ENCODE measurements at regions not wholly inside any gene's neighbourhood (a gene's known extent, or its start where the extent isn't known, plus 50 kb on each side); places are given as distances from the start of the nearest gene placed in this dataset.

GRCh38 chr4:146058531-146058930, 117.0 kb upstream of the LSM6 start:
- TF ChIP-seq, protein P1, sequence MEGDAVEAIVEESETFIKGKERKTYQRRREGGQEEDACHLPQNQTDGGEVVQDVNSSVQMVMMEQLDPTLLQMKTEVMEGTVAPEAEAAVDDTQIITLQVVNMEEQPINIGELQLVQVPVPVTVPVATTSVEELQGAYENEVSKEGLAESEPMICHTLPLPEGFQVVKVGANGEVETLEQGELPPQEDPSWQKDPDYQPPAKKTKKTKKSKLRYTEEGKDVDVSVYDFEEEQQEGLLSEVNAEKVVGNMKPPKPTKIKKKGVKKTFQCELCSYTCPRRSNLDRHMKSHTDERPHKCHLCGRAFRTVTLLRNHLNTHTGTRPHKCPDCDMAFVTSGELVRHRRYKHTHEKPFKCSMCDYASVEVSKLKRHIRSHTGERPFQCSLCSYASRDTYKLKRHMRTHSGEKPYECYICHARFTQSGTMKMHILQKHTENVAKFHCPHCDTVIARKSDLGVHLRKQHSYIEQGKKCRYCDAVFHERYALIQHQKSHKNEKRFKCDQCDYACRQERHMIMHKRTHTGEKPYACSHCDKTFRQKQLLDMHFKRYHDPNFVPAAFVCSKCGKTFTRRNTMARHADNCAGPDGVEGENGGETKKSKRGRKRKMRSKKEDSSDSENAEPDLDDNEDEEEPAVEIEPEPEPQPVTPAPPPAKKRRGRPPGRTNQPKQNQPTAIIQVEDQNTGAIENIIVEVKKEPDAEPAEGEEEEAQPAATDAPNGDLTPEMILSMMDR (IDR thresholded peaks at IDR 0.05; ENCODE audit: low read depth, low read length): no peak
- TF ChIP-seq POLR2A (IDR thresholded peaks at IDR 0.05; ENCODE audit: extremely low read depth, insufficient read length): no peak
- TF ChIP-seq MYC (IDR thresholded peaks at IDR 0.05; ENCODE audit: low read depth, low read length): no peak

Data from NB4 (cell line).